ENCODE measurements at regions not wholly inside any gene's neighbourhood (a gene's known extent, or its start where the extent isn't known, plus 50 kb on each side); places are given as distances from the start of the nearest gene placed in this dataset.

GRCh38 chr5:73381590-73382400 lies 66.8 kb downstream of the FOXD1 start:
- TF ChIP-seq CTCF (IDR thresholded peaks at IDR 0.05) = no peak
- TF ChIP-seq POLR2A (IDR thresholded peaks at IDR 0.05) = no peak
